Fibroblast of the aortic adventitia (primary cell): ENCODE measurements at regions not wholly inside any gene's neighbourhood (a gene's known extent, or its start where the extent isn't known, plus 50 kb on each side); places are given as distances from the start of the nearest gene placed in this dataset.
"Not testable (repeated sequence)": the region's sequence is repeated elsewhere in the genome, so short reads cannot be mapped to it uniquely, and the experiment has no call there.

Experiments
- DNase-seq: peaks from one replicate; pipeline ENCODE4 v3.0.0-alpha.2; 2010; ENCODE audit warnings: low read depth
- H3K4me3 ChIP-seq: 2 replicates; pipeline ENCODE4 v1.5.1; 2011; ENCODE audit warnings: low read depth, mild to moderate bottlenecking, control low read depth, low read length, moderate library complexity
- TF ChIP-seq, protein P1 (sequence below): IDR thresholded peaks from 2 replicates; pipeline ENCODE4 v1.5.1; 2011; ENCODE audit warnings: mild to moderate bottlenecking, low read length, control low read depth, inconsistent platforms; ENCODE audit not compliant: insufficient read depth

DNA sequence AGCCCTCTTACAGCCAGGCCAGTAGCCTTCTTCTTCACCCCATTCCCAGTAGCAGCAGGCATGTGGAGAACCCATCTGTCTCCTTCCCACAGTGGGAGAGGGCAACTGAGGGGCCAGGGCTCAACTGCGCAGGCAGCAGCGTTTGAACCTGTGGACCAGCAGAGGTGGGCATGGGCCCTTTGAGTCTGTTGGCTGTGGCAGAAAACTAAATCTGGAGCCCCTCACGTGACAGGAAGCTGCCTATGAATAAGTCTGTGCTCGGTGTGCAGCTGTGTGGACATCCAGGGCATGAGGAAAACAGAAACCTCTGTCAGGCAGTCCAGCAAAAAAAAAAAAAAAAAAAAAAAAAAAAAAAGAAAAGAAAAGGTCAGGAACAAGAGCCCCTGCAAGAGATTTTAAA is 189.2 kb upstream of the NR3C1 start:
- TF ChIP-seq, protein P1, sequence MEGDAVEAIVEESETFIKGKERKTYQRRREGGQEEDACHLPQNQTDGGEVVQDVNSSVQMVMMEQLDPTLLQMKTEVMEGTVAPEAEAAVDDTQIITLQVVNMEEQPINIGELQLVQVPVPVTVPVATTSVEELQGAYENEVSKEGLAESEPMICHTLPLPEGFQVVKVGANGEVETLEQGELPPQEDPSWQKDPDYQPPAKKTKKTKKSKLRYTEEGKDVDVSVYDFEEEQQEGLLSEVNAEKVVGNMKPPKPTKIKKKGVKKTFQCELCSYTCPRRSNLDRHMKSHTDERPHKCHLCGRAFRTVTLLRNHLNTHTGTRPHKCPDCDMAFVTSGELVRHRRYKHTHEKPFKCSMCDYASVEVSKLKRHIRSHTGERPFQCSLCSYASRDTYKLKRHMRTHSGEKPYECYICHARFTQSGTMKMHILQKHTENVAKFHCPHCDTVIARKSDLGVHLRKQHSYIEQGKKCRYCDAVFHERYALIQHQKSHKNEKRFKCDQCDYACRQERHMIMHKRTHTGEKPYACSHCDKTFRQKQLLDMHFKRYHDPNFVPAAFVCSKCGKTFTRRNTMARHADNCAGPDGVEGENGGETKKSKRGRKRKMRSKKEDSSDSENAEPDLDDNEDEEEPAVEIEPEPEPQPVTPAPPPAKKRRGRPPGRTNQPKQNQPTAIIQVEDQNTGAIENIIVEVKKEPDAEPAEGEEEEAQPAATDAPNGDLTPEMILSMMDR, result no peak
- DNase-seq, result peak; percentile 26
- no peak overlapping the region for H3K4me3 ChIP-seq

DNA sequence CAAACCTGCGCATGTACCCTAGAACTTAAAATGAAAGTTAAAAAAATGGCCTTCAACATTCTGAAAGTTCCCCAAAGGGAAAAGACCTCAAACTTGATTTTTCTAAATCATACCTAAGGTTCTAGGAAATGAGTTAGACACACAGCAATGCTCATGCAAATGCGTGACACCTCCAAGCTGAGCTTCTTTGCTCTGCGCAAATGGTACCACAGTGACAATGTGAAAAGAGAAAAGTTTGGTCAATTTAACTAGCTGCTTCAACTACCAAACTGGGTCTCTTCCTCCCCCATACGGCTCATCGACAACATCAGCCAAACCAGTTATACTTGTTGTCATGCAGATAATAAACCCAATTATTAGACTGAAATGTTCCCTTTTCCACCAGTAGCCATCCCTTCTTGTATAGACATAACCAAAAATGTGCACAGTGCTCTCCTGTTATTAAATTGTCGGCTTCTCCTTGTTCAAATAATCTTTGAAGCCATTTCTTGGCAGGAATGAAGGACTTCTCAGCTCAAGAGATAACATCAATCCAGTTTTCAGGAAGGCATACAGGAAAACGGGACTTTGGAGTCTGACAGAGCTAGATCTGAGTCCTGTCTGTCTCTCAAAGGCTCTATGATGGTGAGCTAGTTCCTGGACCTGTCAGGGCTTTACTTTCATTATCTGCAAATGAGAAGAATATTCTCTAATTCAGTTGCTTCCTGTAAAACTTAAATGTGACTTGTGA is 185.6 kb upstream of the NR3C1 start:
- TF ChIP-seq, protein P1, result no peak
- no peak for DNase-seq
- no peak overlapping the region for H3K4me3 ChIP-seq

DNA sequence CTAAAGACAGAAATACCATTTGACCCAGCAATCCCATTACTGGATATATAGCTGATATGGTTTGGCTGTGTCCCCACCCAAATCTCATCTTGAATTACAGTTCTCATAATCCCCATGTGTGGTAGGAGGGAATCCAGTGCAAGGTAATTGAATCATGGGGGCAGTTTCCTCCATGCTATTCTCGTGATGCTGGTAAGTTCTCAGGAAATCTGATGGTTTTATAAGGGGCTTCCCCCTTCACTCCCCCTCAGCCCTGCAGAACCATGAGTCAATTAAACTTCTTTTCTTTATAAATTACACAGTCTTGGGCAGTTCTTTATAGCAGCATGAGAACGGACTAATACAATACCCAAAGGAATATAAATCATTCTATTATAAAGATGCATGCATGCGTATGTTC is 184.6 kb upstream of the NR3C1 start:
- H3K4me3 ChIP-seq, DNase-seq: not testable (repeated sequence)

DNA sequence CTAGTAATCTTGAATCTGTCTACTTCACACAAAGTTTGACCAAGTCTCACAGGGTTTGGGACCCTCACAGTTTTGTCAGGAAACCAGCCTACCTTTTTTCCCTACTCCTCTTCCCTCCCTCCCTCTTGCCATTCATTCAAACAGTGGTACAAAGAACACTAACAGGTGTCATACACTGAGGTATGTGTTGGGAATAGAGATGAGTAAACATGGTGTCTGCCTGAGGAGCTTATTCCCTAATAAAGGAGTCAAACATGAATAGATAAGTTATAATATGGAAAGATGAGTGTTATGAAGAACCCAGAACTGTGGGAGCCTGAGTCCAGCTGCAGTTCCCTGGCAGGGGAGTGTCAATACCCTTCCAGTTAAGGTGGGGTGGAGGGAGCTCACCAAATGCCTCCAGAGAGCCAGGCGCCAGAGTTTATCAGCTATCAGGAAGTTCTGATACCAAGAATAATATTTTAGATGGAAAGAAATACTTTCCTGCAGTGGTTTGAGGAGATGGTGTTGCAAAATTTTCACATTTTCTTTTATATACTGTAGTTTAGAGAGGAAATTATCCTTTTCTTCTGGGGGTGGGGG is 183.4 kb upstream of the NR3C1 start:
- TF ChIP-seq, protein P1, result no peak
- no peak for DNase-seq
- no peak overlapping the region for H3K4me3 ChIP-seq

DNA sequence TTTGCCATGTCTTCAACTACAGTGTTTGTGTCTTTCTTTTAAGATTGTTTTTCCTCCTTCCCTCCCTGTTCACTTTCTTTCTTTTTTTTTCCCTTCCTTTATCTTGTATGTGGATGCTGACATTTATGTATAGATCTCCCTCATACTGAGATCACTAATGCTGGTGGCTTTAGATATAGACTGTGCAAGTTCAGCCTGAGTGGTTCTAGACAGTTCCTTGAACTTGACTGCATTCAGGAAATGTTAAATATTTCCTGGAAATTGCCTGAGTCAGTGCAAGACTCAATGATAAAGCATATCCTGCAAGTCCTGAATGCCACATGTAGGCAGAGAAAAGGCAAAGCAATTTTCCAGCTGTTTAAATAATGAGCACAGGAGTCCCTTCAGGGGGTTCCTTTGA is 182.5 kb upstream of the NR3C1 start:
- peak; percentile 50 for DNase-seq
- no peak overlapping the region for H3K4me3 ChIP-seq
- TF ChIP-seq, protein P1, result no peak

DNA sequence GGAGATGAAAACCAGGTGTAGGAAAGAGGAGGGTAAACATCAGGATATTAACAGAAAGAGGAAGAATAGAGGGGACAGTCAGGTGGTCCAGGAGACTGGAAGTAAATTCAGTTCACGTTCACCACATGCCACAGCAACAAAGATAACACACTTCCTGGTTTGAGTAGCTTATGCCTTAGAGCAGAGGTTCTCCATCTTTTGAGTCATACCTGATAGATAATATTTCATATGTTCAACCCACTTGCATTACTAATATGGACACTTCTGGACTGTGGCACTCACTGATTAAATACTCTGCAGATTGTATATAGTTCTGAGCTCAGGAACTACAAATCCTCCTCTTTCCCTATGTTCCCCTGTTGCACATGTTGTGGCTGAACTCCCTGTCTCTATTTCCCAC is 179.9 kb upstream of the NR3C1 start:
- DNase-seq, result no peak
- no peak overlapping the region for H3K4me3 ChIP-seq
- TF ChIP-seq, protein P1, result no peak

DNA sequence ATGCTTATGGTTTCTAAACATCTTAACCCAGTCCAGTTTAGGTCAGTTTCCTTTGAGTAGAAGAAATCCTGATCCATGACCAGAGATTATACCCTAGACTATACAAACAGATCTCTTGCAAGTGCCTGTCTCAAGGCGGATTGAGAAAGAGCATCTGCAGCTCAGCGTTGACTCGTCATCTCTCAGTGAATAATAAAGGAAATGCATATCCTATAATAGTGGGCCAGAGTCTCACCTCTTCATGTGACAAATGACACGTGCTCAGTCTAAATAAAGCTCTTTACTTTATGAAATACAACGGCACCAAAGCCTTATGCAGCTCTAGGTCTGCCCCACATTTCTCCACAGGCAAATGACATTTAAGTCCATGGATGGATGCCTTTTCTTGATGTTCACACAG is 179.4 kb upstream of the NR3C1 start:
- H3K4me3 ChIP-seq, result no peak overlapping the region
- TF ChIP-seq, protein P1, result no peak
- no peak for DNase-seq
